CD4-positive, CD25-positive, alpha-beta regulatory T cell (primary cell): ENCODE measurements at regions not wholly inside any gene's neighbourhood (a gene's known extent, or its start where the extent isn't known, plus 50 kb on each side); places are given as distances from the start of the nearest gene placed in this dataset.

Experiments
- ATAC-seq, 2 donors: fragments of 150-1000 bp; cut with Tn5 transposase; one replicate each; pipeline ENCODE4 v1.10.0; 2021; ENCODE audit warnings: low read depth in 2 of 2, moderate number of reproducible peaks in 2 of 2, moderate library complexity in 1 of 2
- DNase-seq, 3 donors: peaks; one replicate each; pipeline versions ENCODE4 v3.0.0 to v3.0.0-alpha.2; 2012 to 2022; ENCODE audit warnings: mixed read lengths in 1 of 3
- H3K27ac ChIP-seq: one replicate; pipeline ENCODE4 v1.7.0; 2013; ENCODE audit warnings: mild to moderate bottlenecking, low read length; ENCODE audit not compliant: insufficient read depth, poor library complexity, severe bottlenecking
- H3K27me3 ChIP-seq: one replicate; pipeline ENCODE4 v1.7.0; 2013; ENCODE audit warnings: low read length; ENCODE audit not compliant: control insufficient read depth, insufficient read depth
- H3K36me3 ChIP-seq: one replicate; pipeline ENCODE4 v1.7.0; 2013; ENCODE audit warnings: mild to moderate bottlenecking, low read length, moderate library complexity; ENCODE audit not compliant: control insufficient read depth, insufficient read depth
- H3K4me1 ChIP-seq: 2 replicates; pipeline ENCODE4 v1.7.0; 2013; ENCODE audit warnings: mild to moderate bottlenecking, low read length; ENCODE audit not compliant: insufficient read depth, control insufficient read depth, poor library complexity, severe bottlenecking
- H3K4me3 ChIP-seq: one replicate; pipeline ENCODE4 v1.7.0; 2013; ENCODE audit warnings: low read depth, mild to moderate bottlenecking, low read length, moderate library complexity
- H3K9me3 ChIP-seq, 2 experiments: 1 replicate in 1 of 2; 2 replicates in 1 of 2; pipeline ENCODE4 v1.7.0; 2013; ENCODE audit warnings: low read length in 2 of 2, mild to moderate bottlenecking in 1 of 2, moderate library complexity in 1 of 2; ENCODE audit not compliant: control insufficient read depth in 2 of 2
- H3K27ac Mint-ChIP-seq, 3 donors: one replicate each; pipeline ENCODE4 v1.8.0; 2020 to 2022; ENCODE audit warnings: mild to moderate bottlenecking in 3 of 3, mixed read lengths in 3 of 3, moderate library complexity in 2 of 3
- H3K27me3 Mint-ChIP-seq: one replicate; pipeline ENCODE4 v1.8.0; 2022; ENCODE audit warnings: mild to moderate bottlenecking, mixed read lengths
- H3K36me3 Mint-ChIP-seq: one replicate; pipeline ENCODE4 v1.8.0; 2020; ENCODE audit warnings: mixed read lengths
- H3K4me1 Mint-ChIP-seq, 4 donors: one replicate each; pipeline ENCODE4 v1.8.0; 2020 to 2022; ENCODE audit warnings: mixed read lengths in 4 of 4, mild to moderate bottlenecking in 1 of 4
- H3K4me3 Mint-ChIP-seq, 4 donors: one replicate each; pipeline ENCODE4 v1.8.0; 2020 to 2022; ENCODE audit warnings: mild to moderate bottlenecking in 4 of 4, mixed read lengths in 4 of 4, moderate library complexity in 3 of 4
- H3K9me3 Mint-ChIP-seq, 7 donors: one replicate each; pipeline ENCODE4 v1.8.0; 2020 to 2022; ENCODE audit warnings: mixed read lengths in 7 of 7, mild to moderate bottlenecking in 3 of 7, moderate library complexity in 2 of 7

GRCh38 chr21:17449701-17450100 is 63.1 kb upstream of the CXADR start:
- H3K4me1 ChIP-seq: no peaks in the 10 kb centered on the region
- Mint-ChIP-seq H3K27ac (no peak overlapping the region), H3K27me3 (peaks cover 17% of the 10 kb centered on the region), H3K9me3 (peaks cover 0 to 2% (median 0%) of the 10 kb centered on the region in 7 donors), H3K36me3 (no peaks in the 10 kb centered on the region), H3K4me1 (peaks cover 0 to 3% (median 2%) of the 10 kb centered on the region in 4 donors), H3K4me3 (no peak overlapping the region)
- no peaks in the 10 kb centered on the region for H3K9me3 ChIP-seq
- H3K4me3 ChIP-seq: no peak overlapping the region
- no peak for DNase-seq
- ATAC-seq: no peak
- no peak overlapping the region for H3K27ac ChIP-seq
- no peaks in the 10 kb centered on the region for H3K36me3 ChIP-seq
- H3K27me3 ChIP-seq: no peaks in the 10 kb centered on the region

- no peak for ATAC-seq
- H3K4me3 Mint-ChIP-seq: no peak overlapping the region
- peaks cover 0 to 2% (median 0%) of the 10 kb centered on the region in 7 donors for H3K9me3 Mint-ChIP-seq
- H3K36me3 ChIP-seq: no peaks in the 10 kb centered on the region
- no peak overlapping the region for H3K4me3 ChIP-seq
- no peak overlapping the region for H3K27ac Mint-ChIP-seq
- no peaks in the 10 kb centered on the region for H3K4me1 ChIP-seq
- no peaks in the 10 kb centered on the region for H3K27me3 ChIP-seq
- H3K27ac ChIP-seq: no peak overlapping the region
- peaks cover 17% of the 10 kb centered on the region for H3K27me3 Mint-ChIP-seq
- peaks cover 0 to 5% (median 3%) of the 10 kb centered on the region in 4 donors for H3K4me1 Mint-ChIP-seq
- H3K9me3 ChIP-seq: no peaks in the 10 kb centered on the region
- DNase-seq: no peak
- no peaks in the 10 kb centered on the region for H3K36me3 Mint-ChIP-seq
These were observed 61.4 kb upstream of the CXADR start for GRCh38 chr21:17451364-17451891.

GRCh38 chr21:17454315-17455027 is 58.4 kb upstream of the CXADR start:
- Mint-ChIP-seq H3K27me3 (peaks cover 13% of the 10 kb centered on the region), H3K27ac (no peak overlapping the region), H3K36me3 (no peaks in the 10 kb centered on the region), H3K4me3 (peak overlapping the region in 1 of 4 donors; percentile 68), H3K4me1 (peaks cover 0 to 5% (median 3%) of the 10 kb centered on the region in 4 donors), H3K9me3 (peaks cover 0 to 2% (median 0%) of the 10 kb centered on the region in 7 donors)
- Histone ChIP-seq H3K27me3 (no peaks in the 10 kb centered on the region), H3K27ac (no peak overlapping the region), H3K36me3 (no peaks in the 10 kb centered on the region), H3K9me3 (no peaks in the 10 kb centered on the region), H3K4me1 (no peaks in the 10 kb centered on the region), H3K4me3 (no peak overlapping the region)
- ATAC-seq (no peak), DNase-seq (peak in 1 of 3 donors; percentile 21)

- Histone ChIP-seq H3K9me3 (no peaks in the 10 kb centered on the region), H3K27me3 (no peaks in the 10 kb centered on the region), H3K4me3 (no peak overlapping the region), H3K36me3 (no peaks in the 10 kb centered on the region), H3K27ac (no peak overlapping the region), H3K4me1 (no peaks in the 10 kb centered on the region)
- peaks cover 0 to 2% (median 0%) of the 10 kb centered on the region in 7 donors for H3K9me3 Mint-ChIP-seq
- H3K36me3 Mint-ChIP-seq: no peaks in the 10 kb centered on the region
- H3K27ac Mint-ChIP-seq: no peak overlapping the region
- H3K4me3 Mint-ChIP-seq: no peak overlapping the region
- H3K4me1 Mint-ChIP-seq: peaks cover 0 to 5% (median 3%) of the 10 kb centered on the region in 4 donors
- DNase-seq: no peak
- no peak for ATAC-seq
- peaks cover 10% of the 10 kb centered on the region for H3K27me3 Mint-ChIP-seq
These were observed 57.9 kb upstream of the CXADR start for GRCh38 chr21:17455028-17455353.

GRCh38 chr21:17455451-17455850 is 57.4 kb upstream of the CXADR start:
- no peaks in the 10 kb centered on the region for H3K36me3 ChIP-seq
- H3K27ac Mint-ChIP-seq: no peak overlapping the region
- H3K27ac ChIP-seq: no peak overlapping the region
- no peak overlapping the region for H3K4me3 ChIP-seq
- no peaks in the 10 kb centered on the region for H3K4me1 ChIP-seq
- peaks cover 0 to 5% (median 3%) of the 10 kb centered on the region in 4 donors for H3K4me1 Mint-ChIP-seq
- H3K9me3 ChIP-seq: no peaks in the 10 kb centered on the region
- no peak for DNase-seq
- no peaks in the 10 kb centered on the region for H3K36me3 Mint-ChIP-seq
- ATAC-seq: no peak
- peaks cover 5% of the 10 kb centered on the region for H3K27me3 Mint-ChIP-seq
- H3K27me3 ChIP-seq: no peaks in the 10 kb centered on the region
- H3K9me3 Mint-ChIP-seq: peaks cover 0 to 2% (median 0%) of the 10 kb centered on the region in 7 donors
- H3K4me3 Mint-ChIP-seq: no peak overlapping the region

- no peaks in the 10 kb centered on the region for H3K36me3 ChIP-seq
- H3K9me3 ChIP-seq: no peaks in the 10 kb centered on the region
- Mint-ChIP-seq H3K27me3 (peaks cover 4% of the 10 kb centered on the region), H3K27ac (no peak overlapping the region), H3K36me3 (no peaks in the 10 kb centered on the region), H3K4me3 (no peak overlapping the region), H3K9me3 (no peaks in the 10 kb centered on the region), H3K4me1 (peaks cover 0 to 5% (median 3%) of the 10 kb centered on the region in 4 donors)
- H3K27me3 ChIP-seq: no peaks in the 10 kb centered on the region
- H3K27ac ChIP-seq: no peak overlapping the region
- ATAC-seq (no peak), DNase-seq (no peak)
- no peak overlapping the region for H3K4me3 ChIP-seq
- H3K4me1 ChIP-seq: no peaks in the 10 kb centered on the region
These were observed 54.6 kb upstream of the CXADR start for GRCh38 chr21:17458279-17458678.

GRCh38 chr21:17460094-17460493 is 52.7 kb upstream of the CXADR start:
- Histone ChIP-seq H3K27ac (no peak overlapping the region), H3K9me3 (no peaks in the 10 kb centered on the region), H3K4me3 (no peak overlapping the region), H3K4me1 (no peaks in the 10 kb centered on the region), H3K27me3 (no peaks in the 10 kb centered on the region), H3K36me3 (no peaks in the 10 kb centered on the region)
- DNase-seq (no peak), ATAC-seq (no peak)
- Mint-ChIP-seq H3K36me3 (no peaks in the 10 kb centered on the region), H3K4me1 (no peaks in the 10 kb centered on the region), H3K27ac (no peak overlapping the region), H3K4me3 (no peak overlapping the region), H3K9me3 (no peaks in the 10 kb centered on the region), H3K27me3 (no peaks in the 10 kb centered on the region)

GRCh38 chr21:17461014-17461413 is 51.8 kb upstream of the CXADR start:
- Histone ChIP-seq H3K27ac (no peak overlapping the region), H3K4me3 (no peak overlapping the region), H3K4me1 (no peaks in the 10 kb centered on the region), H3K27me3 (no peaks in the 10 kb centered on the region), H3K36me3 (no peaks in the 10 kb centered on the region), H3K9me3 (no peaks in the 10 kb centered on the region)
- no peaks in the 10 kb centered on the region for H3K27me3 Mint-ChIP-seq
- no peak overlapping the region for H3K27ac Mint-ChIP-seq
- ATAC-seq (no peak), DNase-seq (no peak)
- no peaks in the 10 kb centered on the region for H3K4me1 Mint-ChIP-seq
- H3K36me3 Mint-ChIP-seq: no peaks in the 10 kb centered on the region
- no peak overlapping the region for H3K4me3 Mint-ChIP-seq
- H3K9me3 Mint-ChIP-seq: no peaks in the 10 kb centered on the region
